SHP77 (cell line): ENCODE measurements at regions not wholly inside any gene's neighbourhood (a gene's known extent, or its start where the extent isn't known, plus 50 kb on each side); places are given as distances from the start of the nearest gene placed in this dataset.
"Not testable (repeated sequence)": the region's sequence is repeated elsewhere in the genome, so short reads cannot be mapped to it uniquely, and the experiment has no call there.

ENCODE experiments used
- DNase-seq, 2 experiments: peaks; one replicate each; lab custom pipeline; 2025; lab: John Stamatoyannopoulos, UW

GRCh38 chr14:76264384-76264783 is 111.6 kb upstream of the ESRRB start:
- no peak for DNase-seq

- DNase-seq = peak; percentile 16 to 32
These were observed 108.5 kb upstream of the ESRRB start for GRCh38 chr14:76267322-76268046.

GRCh38 chr14:76268047-76268431 is 107.9 kb upstream of the ESRRB start:
- DNase-seq = no peak

- DNase-seq = no peak
These were observed 107.2 kb upstream of the ESRRB start for GRCh38 chr14:76268700-76269099.

- DNase-seq = no peak
These were observed 104.7 kb upstream of the ESRRB start for GRCh38 chr14:76271041-76271755.

- DNase-seq = no peak
These were observed 103.6 kb upstream of the ESRRB start for GRCh38 chr14:76272349-76272748.

- DNase-seq = no peak
These were observed 103.2 kb upstream of the ESRRB start for GRCh38 chr14:76272774-76273173.

GRCh38 chr14:76273346-76273745 is 102.6 kb upstream of the ESRRB start:
- DNase-seq = no peak

- no peak for DNase-seq
These were observed 101.6 kb upstream of the ESRRB start for GRCh38 chr14:76274324-76274723.

- no peak for DNase-seq
These were observed 98.3 kb upstream of the ESRRB start for GRCh38 chr14:76277586-76278130.

GRCh38 chr14:76280221-76280620 is 95.7 kb upstream of the ESRRB start:
- DNase-seq = no peak

- DNase-seq = no peak
These were observed 93.4 kb upstream of the ESRRB start for GRCh38 chr14:76282581-76282980.

- no peak for DNase-seq
These were observed 88.9 kb upstream of the ESRRB start for GRCh38 chr14:76287063-76287462.

- no peak for DNase-seq
These were observed 86.7 kb upstream of the ESRRB start for GRCh38 chr14:76289276-76289675.

- DNase-seq = no peak
These were observed 83.4 kb upstream of the ESRRB start for GRCh38 chr14:76292561-76292960.

GRCh38 chr14:76293221-76293620 is 82.7 kb upstream of the ESRRB start:
- DNase-seq = no peak

GRCh38 chr14:76293923-76294322 is 82.0 kb upstream of the ESRRB start:
- DNase-seq = no peak

- DNase-seq = no peak
These were observed 81.1 kb upstream of the ESRRB start for GRCh38 chr14:76294876-76295275.

- DNase-seq = no peak
These were observed 77.0 kb upstream of the ESRRB start for GRCh38 chr14:76298896-76299295.

GRCh38 chr14:76303188-76303587 is 72.7 kb upstream of the ESRRB start:
- not testable (repeated sequence) for DNase-seq

- no peak for DNase-seq
These were observed 71.2 kb upstream of the ESRRB start for GRCh38 chr14:76304536-76305267.

GRCh38 chr14:76305268-76305826 is 70.6 kb upstream of the ESRRB start:
- no peak for DNase-seq
